GM23248 (cell line): ENCODE measurements at regions not wholly inside any gene's neighbourhood (a gene's known extent, or its start where the extent isn't known, plus 50 kb on each side); places are given as distances from the start of the nearest gene placed in this dataset.

Experiments used
- DNase-seq: peaks from one replicate; pipeline ENCODE4 v3.0.0-alpha.2; 2015
- H2AFZ ChIP-seq: fragments of 200-600 bp; sonication (generic); 2 replicates; pipeline ENCODE4 v1.6.1; 2016; ENCODE audit warnings: antibody characterized with exemption
- H3F3A ChIP-seq: fragments of 200-600 bp; sonication (generic); 2 replicates; pipeline ENCODE4 v1.6.1; 2016; ENCODE audit warnings: mild to moderate bottlenecking, antibody characterized with exemption, mixed run types; ENCODE audit not compliant: insufficient read depth
- H3K27ac ChIP-seq: fragments of 200-600 bp; sonication (generic); 2 replicates; pipeline ENCODE4 v1.5.1; 2016; ENCODE audit warnings: mild to moderate bottlenecking
- H3K27me3 ChIP-seq: fragments of 200-600 bp; sonication (generic); replicated peaks from 2 replicates; pipeline ENCODE4 v1.6.1; 2016; ENCODE audit warnings: mild to moderate bottlenecking; ENCODE audit not compliant: insufficient read depth
- H3K36me3 ChIP-seq: fragments of 200-600 bp; sonication (generic); 2 replicates; pipeline ENCODE4 v1.6.1; 2016; ENCODE audit warnings: low read depth, mild to moderate bottlenecking
- H3K4me1 ChIP-seq: fragments of 200-600 bp; sonication (generic); 2 replicates; pipeline ENCODE4 v1.6.1; 2016; ENCODE audit warnings: mild to moderate bottlenecking; ENCODE audit not compliant: insufficient read depth
- H3K4me2 ChIP-seq: fragments of 200-600 bp; sonication (generic); one replicate; pipeline ENCODE4 v1.6.1; 2016; ENCODE audit warnings: mild to moderate bottlenecking; ENCODE audit not compliant: unreplicated experiment
- H3K4me3 ChIP-seq: fragments of 200-600 bp; sonication (generic); 2 replicates; pipeline ENCODE4 v1.5.1; 2016; ENCODE audit warnings: mild to moderate bottlenecking
- H3K79me2 ChIP-seq: fragments of 200-600 bp; sonication (generic); 2 replicates; pipeline ENCODE4 v1.6.1; 2016; ENCODE audit warnings: mild to moderate bottlenecking; ENCODE audit not compliant: insufficient read depth
- H3K9ac ChIP-seq: fragments of 200-600 bp; sonication (generic); 2 replicates; pipeline ENCODE4 v1.6.1; 2016; ENCODE audit warnings: mild to moderate bottlenecking
- H3K9me2 ChIP-seq: fragments of 200-600 bp; sonication (generic); 2 replicates; pipeline ENCODE4 v1.6.1; 2016; ENCODE audit warnings: mixed run types, mild to moderate bottlenecking, moderate library complexity; ENCODE audit not compliant: insufficient read depth
- H3K9me3 ChIP-seq: fragments of 200-600 bp; sonication (generic); one replicate; pipeline ENCODE4 v1.6.1; 2017; ENCODE audit warnings: low read depth
- H4K20me1 ChIP-seq: fragments of 200-600 bp; sonication (generic); 2 replicates; pipeline ENCODE4 v1.6.0; 2016; ENCODE audit not compliant: insufficient read depth
- EZH2 ChIP-seq: fragments of 200-600 bp; sonication (generic); IDR thresholded peaks from 2 replicates; pipeline ENCODE4 v1.6.1; 2018; ENCODE audit warnings: antibody characterized with exemption, mild to moderate bottlenecking; ENCODE audit not compliant: insufficient read depth, poor library complexity, severe bottlenecking
- EZH2phosphoT487 ChIP-seq: fragments of 200-600 bp; sonication (generic); IDR thresholded peaks from 2 replicates; pipeline ENCODE4 v1.6.1; 2018; ENCODE audit warnings: antibody characterized with exemption, moderate library complexity, mild to moderate bottlenecking, low read depth; ENCODE audit not compliant: insufficient read depth
- WGBS, 2 experiments: methylation state at CpG; one replicate each; pipeline ENCODE4 v1.1.6; 2015 to 2017; ENCODE audit warnings: low lambda C conversion rate in 2 of 2, low coverage in 1 of 2; ENCODE audit errors: missing lambda C conversion rate in 2 of 2; 5-methylcytosine and 5-hydroxymethylcytosine counted together
- in situ Hi-C: fragments of 300-500 bp; cut with MboI; formaldehyde crosslinking; loops from 2 replicates; pipeline ENCODE4 v1.15.0; 2020

DNA sequence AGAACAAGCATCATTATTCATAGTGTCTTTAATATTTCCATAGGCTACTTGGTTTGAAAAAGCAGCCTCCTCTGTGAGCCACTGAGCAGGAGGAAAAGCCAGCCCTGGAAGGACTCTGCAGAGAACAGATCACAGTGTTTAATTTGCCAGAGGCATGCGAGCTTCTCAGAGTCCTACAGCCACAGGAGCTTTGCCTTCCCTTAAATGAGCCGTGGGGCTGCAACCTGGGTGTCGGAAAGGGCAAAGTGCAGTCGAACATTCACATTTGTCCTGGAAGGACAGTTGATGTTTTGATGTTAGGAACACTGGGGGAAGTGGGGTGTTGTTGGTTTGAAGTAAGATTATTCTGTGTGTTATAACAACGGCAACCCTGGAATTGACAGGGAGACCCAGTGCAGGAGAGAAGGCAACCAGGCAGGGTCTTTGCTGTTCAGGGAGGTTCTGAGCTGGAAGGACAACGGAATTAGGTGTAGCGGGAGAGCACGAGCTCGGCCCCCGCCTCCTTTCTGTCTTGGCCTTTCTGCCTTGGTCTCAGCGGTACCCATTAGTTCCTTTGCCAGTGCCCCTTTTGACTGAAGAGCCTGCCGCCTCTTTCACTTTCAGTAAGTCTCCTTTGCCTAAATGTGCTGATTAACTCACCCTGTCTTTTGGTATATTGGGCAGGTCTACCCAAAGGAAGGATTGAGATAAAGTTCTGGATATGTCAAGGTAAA lies 192.3 kb upstream of the PITRM1 start:
- H3K9me3 ChIP-seq = peaks cover 6% of the 10 kb centered on the region
- DNase-seq = no peak
- no peak overlapping the region for H3K4me2 ChIP-seq
- no peaks in the 10 kb centered on the region for H3K4me1 ChIP-seq
- in situ Hi-C loops = no loop called here
- H3K9ac ChIP-seq = no peak overlapping the region
- no peak for TF ChIP-seq EZH2
- TF ChIP-seq EZH2phosphoT487 = no peak
- H3K27ac ChIP-seq = no peak overlapping the region
- H3F3A ChIP-seq = no peaks in the 10 kb centered on the region
- no peaks in the 10 kb centered on the region for H3K9me2 ChIP-seq
- no peak overlapping the region for H3K4me3 ChIP-seq
- no peak overlapping the region for H2AFZ ChIP-seq
- no peaks in the 10 kb centered on the region for H3K79me2 ChIP-seq
- WGBS, 2 experiments = 69 to 70% methylated on average over 12 of the region's 12 CpGs
- H3K27me3 ChIP-seq = 0 out of 2 replicates have a peak, but pooled peaks cover 3% of the 10 kb centered on the region
- no peaks in the 10 kb centered on the region for H3K36me3 ChIP-seq
- H4K20me1 ChIP-seq = no peaks in the 10 kb centered on the region

DNA sequence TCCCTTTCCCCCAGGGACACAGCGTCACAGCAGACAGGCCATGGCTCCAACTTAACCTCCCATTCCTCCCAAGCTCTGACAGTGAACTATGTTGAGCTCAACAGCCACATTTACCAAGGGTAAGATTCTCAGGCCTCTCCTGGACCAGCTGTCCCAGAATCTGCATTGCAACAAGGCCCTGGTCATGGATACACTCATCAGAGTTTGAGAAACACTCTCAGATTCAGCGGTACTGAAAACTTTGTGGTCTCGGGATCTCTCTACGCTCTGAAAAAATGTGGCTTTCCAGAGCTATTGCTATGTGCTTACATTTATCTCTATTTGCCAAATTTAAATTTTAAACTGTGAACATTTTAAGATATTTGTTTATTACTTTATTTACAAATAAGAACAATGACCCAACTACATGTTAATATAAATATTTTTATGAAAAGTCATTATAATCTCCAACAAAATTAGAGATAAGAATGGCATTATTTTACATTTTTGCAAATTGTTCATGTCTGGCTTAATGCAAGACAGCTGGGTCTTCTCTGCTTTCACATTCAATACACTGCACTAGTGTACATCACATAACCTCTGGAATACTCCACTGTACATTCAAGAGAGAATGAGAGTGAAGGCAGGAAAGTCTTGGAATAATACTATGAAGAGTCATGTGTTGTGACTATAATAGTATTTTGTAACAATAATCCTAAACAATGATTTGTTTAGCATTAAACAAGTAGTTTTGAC lies 190.9 kb upstream of the PITRM1 start:
- in situ Hi-C loops = no loop called here
- Histone ChIP-seq H2AFZ (no peak overlapping the region), H3K4me2 (no peak overlapping the region), H3K79me2 (no peaks in the 10 kb centered on the region), H3K4me3 (no peak overlapping the region), H3K27me3 (0 out of 2 replicates have a peak, but pooled peaks cover 3% of the 10 kb centered on the region), H3K9me3 (peaks cover 6% of the 10 kb centered on the region), H3K36me3 (no peaks in the 10 kb centered on the region), H3K9ac (no peak overlapping the region), H3K4me1 (no peaks in the 10 kb centered on the region), H4K20me1 (no peaks in the 10 kb centered on the region), H3K27ac (no peak overlapping the region), H3F3A (no peaks in the 10 kb centered on the region), H3K9me2 (no peaks in the 10 kb centered on the region)
- WGBS, 2 experiments = 73 to 75% methylated on average over 4 of the region's 4 CpGs
- TF ChIP-seq EZH2 = no peak
- no peak for TF ChIP-seq EZH2phosphoT487
- DNase-seq = no peak

GRCh38 chr10:3362394-3362793 lies 189.8 kb upstream of the PITRM1 start:
- peaks cover 6% of the 10 kb centered on the region for H3K9me3 ChIP-seq
- TF ChIP-seq EZH2phosphoT487 (no peak), EZH2 (no peak)
- H3K4me2 ChIP-seq = no peak overlapping the region
- H3K9ac ChIP-seq = no peak overlapping the region
- H3K27me3 ChIP-seq = 0 out of 2 replicates have a peak, but pooled peaks cover 3% of the 10 kb centered on the region
- H3K36me3 ChIP-seq = no peaks in the 10 kb centered on the region
- H3K79me2 ChIP-seq = no peaks in the 10 kb centered on the region
- DNase-seq = no peak
- no peak overlapping the region for H3K4me3 ChIP-seq
- no peaks in the 10 kb centered on the region for H4K20me1 ChIP-seq
- H2AFZ ChIP-seq = no peak overlapping the region
- no peaks in the 10 kb centered on the region for H3K9me2 ChIP-seq
- no peak overlapping the region for H3K27ac ChIP-seq
- H3F3A ChIP-seq = no peaks in the 10 kb centered on the region
- H3K4me1 ChIP-seq = no peaks in the 10 kb centered on the region
- in situ Hi-C loops = no loop called here

- Histone ChIP-seq H3K27me3 (0 out of 2 replicates have a peak, but pooled peaks cover 3% of the 10 kb centered on the region), H4K20me1 (no peaks in the 10 kb centered on the region), H3K4me1 (no peaks in the 10 kb centered on the region), H3K9ac (no peak overlapping the region), H3K9me3 (peaks cover 6% of the 10 kb centered on the region), H2AFZ (no peak overlapping the region), H3F3A (no peaks in the 10 kb centered on the region), H3K27ac (no peak overlapping the region), H3K4me3 (no peak overlapping the region), H3K9me2 (no peaks in the 10 kb centered on the region), H3K36me3 (no peaks in the 10 kb centered on the region), H3K79me2 (no peaks in the 10 kb centered on the region), H3K4me2 (no peak overlapping the region)
- no peak for DNase-seq
- WGBS, 2 experiments = 48 to 50% methylated on average over 3 of the region's 3 CpGs
- in situ Hi-C loops = no loop called here
- TF ChIP-seq EZH2phosphoT487 = no peak
- no peak for TF ChIP-seq EZH2
Observed at GRCh38 chr10:3361640-3362039, 189.1 kb upstream of the PITRM1 start.
